ENCODE measurements at regions not wholly inside any gene's neighbourhood (a gene's known extent, or its start where the extent isn't known, plus 50 kb on each side); places are given as distances from the start of the nearest gene placed in this dataset.
"Not testable (repeated sequence)": the region's sequence is repeated elsewhere in the genome, so short reads cannot be mapped to it uniquely, and the experiment has no call there.

- no peak for DNase-seq (ENCODE audit: low read depth)
- no peak overlapping the region for H3K4me3 ChIP-seq (ENCODE audit: low read depth, low read length)
- TF ChIP-seq, protein P1, sequence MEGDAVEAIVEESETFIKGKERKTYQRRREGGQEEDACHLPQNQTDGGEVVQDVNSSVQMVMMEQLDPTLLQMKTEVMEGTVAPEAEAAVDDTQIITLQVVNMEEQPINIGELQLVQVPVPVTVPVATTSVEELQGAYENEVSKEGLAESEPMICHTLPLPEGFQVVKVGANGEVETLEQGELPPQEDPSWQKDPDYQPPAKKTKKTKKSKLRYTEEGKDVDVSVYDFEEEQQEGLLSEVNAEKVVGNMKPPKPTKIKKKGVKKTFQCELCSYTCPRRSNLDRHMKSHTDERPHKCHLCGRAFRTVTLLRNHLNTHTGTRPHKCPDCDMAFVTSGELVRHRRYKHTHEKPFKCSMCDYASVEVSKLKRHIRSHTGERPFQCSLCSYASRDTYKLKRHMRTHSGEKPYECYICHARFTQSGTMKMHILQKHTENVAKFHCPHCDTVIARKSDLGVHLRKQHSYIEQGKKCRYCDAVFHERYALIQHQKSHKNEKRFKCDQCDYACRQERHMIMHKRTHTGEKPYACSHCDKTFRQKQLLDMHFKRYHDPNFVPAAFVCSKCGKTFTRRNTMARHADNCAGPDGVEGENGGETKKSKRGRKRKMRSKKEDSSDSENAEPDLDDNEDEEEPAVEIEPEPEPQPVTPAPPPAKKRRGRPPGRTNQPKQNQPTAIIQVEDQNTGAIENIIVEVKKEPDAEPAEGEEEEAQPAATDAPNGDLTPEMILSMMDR (IDR thresholded peaks at IDR 0.05; ENCODE audit: insufficient read depth, low read depth, low read length), result no peak
These were observed 80.3 kb upstream of the FLT1 start for GRCh38 chr13:28575200-28575599.

DNA sequence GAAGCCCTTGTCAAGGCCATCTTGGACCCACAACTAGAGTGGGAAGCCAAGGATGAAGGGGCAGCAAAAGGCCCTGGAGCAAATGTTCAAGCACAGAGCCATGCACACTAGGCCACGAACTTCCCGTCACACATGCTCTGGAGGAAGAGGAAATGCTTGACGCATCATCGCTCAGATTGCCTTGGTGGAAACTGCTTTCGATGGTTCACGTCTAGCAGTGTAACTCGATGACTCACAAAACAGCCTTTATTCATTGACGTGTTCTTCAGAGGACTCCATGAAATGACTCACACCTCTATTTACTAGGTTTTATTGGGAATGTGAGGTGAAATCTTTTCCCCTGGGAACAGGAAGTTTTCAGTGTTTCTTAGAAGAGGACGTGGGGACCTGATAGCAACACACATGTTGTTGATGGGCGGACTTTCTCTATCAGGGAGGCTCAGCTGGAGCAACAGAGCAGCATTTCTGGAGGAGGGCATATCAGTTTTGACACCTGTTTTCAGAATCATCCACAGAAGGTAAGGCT, 79.8 kb upstream of the FLT1 start:
- peak; percentile 97 for DNase-seq (ENCODE audit: low read depth)
- TF ChIP-seq, protein P1 (IDR thresholded peaks at IDR 0.05; ENCODE audit: insufficient read depth, low read depth, low read length), result no peak
- no peak overlapping the region for H3K4me3 ChIP-seq (ENCODE audit: low read depth, low read length)

- DNase-seq (ENCODE audit: low read depth), result no peak
- TF ChIP-seq, protein P1 (IDR thresholded peaks at IDR 0.05; ENCODE audit: insufficient read depth, low read depth, low read length), result no peak
- no peak overlapping the region for H3K4me3 ChIP-seq (ENCODE audit: low read depth, low read length)
These were observed 78.9 kb upstream of the FLT1 start for GRCh38 chr13:28573595-28574373.

DNA sequence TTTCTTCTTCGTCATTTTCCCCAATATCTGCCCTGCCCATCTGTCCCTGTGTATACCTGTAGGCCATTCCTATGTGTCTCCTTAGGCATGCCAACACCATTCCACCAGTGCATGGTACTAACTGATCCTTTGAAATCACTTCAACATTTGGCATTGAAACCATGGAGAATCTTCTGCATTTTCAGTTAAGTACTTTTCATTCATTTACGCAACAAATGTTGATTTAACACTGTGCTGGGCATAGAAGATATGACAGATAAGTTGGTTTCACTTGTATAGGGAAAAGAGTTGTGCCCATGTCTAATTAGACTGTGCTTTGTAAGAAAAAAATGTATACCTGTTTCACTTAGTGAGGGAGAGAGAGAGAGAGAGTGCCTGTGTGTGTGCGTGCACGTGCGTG, 77.9 kb upstream of the FLT1 start:
- DNase-seq (ENCODE audit: low read depth), result no peak
- H3K4me3 ChIP-seq (ENCODE audit: low read depth, low read length), result no peak overlapping the region
- TF ChIP-seq, protein P1 (IDR thresholded peaks at IDR 0.05; ENCODE audit: insufficient read depth, low read depth, low read length), result no peak

DNA sequence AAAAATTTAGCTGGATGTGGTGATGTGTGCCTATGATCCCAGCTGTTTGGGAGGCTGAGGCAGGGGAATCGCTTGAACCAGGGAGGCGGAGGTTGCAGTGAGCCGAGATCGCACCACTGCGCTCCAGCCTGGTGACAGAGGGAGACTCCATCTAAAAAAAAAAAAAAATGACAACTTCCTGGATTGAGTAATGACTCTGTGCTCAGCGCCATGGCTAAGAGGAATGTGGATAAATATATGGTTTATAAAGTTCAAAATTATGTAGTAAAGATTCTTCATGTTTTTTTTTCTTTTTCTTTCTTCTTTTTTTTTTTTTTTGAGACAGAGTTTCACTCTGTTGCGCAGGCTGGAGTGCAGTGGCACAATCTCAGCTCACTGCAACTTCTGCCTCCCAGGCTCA, 75.4 kb upstream of the FLT1 start:
- DNase-seq (ENCODE audit: low read depth); H3K4me3 ChIP-seq (ENCODE audit: low read depth, low read length): not testable (repeated sequence)

DNA sequence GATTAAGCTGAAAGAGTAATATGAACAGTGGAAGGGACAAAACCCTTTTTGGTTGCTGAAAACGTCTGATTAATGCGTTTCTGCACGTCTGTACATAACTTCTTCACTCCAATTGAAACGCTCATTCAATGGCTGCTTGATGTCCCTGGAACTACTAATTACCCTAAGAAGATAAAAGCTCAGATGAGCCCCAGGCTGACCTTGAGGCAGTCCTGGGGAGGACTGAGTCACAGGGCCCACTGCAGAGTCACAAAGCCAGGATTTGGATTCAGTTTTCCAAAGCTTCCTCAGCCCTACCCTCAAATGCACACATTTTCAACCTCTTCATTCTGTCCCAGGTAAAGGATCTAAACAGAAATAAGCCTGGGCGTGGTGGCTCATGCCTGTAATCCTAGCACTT, 75.0 kb upstream of the FLT1 start:
- DNase-seq (ENCODE audit: low read depth), result no peak
- TF ChIP-seq, protein P1 (IDR thresholded peaks at IDR 0.05; ENCODE audit: insufficient read depth, low read depth, low read length), result no peak
- H3K4me3 ChIP-seq (ENCODE audit: low read depth, low read length), result no peak overlapping the region

- DNase-seq (ENCODE audit: low read depth), result peak; percentile 65
- H3K4me3 ChIP-seq (ENCODE audit: low read depth, low read length), result no peak overlapping the region
- TF ChIP-seq, protein P1 (IDR thresholded peaks at IDR 0.05; ENCODE audit: insufficient read depth, low read depth, low read length), result no peak
These were observed 73.4 kb upstream of the FLT1 start for GRCh38 chr13:28568286-28568685.

All from fibroblast of villous mesenchyme (primary cell).